ENCODE measurements at regions not wholly inside any gene's neighbourhood (a gene's known extent, or its start where the extent isn't known, plus 50 kb on each side); places are given as distances from the start of the nearest gene placed in this dataset.

GRCh38 chr4:122234686-122235085 is 82.6 kb downstream of the BLTP1 start:
- intact Hi-C loops (cut with DNase I): no loop called here
- no peaks in the 10 kb centered on the region for H3K9me3 ChIP-seq
- WGBS, 2 donors: 94% methylated on average over 3 of the region's 3 CpGs
- peaks cover 7 to 10% of the 10 kb centered on the region in 2 donors for H3K36me3 ChIP-seq
- H3K27me3 ChIP-seq: no peaks in the 10 kb centered on the region
- H3K27ac ChIP-seq: no peak overlapping the region
- H3K4me3 ChIP-seq (replicated peaks in 1 of 3): no peak overlapping the region
- H3K4me1 ChIP-seq: no peaks in the 10 kb centered on the region
- TF ChIP-seq, protein P1, sequence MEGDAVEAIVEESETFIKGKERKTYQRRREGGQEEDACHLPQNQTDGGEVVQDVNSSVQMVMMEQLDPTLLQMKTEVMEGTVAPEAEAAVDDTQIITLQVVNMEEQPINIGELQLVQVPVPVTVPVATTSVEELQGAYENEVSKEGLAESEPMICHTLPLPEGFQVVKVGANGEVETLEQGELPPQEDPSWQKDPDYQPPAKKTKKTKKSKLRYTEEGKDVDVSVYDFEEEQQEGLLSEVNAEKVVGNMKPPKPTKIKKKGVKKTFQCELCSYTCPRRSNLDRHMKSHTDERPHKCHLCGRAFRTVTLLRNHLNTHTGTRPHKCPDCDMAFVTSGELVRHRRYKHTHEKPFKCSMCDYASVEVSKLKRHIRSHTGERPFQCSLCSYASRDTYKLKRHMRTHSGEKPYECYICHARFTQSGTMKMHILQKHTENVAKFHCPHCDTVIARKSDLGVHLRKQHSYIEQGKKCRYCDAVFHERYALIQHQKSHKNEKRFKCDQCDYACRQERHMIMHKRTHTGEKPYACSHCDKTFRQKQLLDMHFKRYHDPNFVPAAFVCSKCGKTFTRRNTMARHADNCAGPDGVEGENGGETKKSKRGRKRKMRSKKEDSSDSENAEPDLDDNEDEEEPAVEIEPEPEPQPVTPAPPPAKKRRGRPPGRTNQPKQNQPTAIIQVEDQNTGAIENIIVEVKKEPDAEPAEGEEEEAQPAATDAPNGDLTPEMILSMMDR (IDR thresholded peaks at IDR 0.05): no peak
- no peak for TF ChIP-seq POLR2A (IDR thresholded peaks at IDR 0.05)
- DNase-seq: no peak

DNA sequence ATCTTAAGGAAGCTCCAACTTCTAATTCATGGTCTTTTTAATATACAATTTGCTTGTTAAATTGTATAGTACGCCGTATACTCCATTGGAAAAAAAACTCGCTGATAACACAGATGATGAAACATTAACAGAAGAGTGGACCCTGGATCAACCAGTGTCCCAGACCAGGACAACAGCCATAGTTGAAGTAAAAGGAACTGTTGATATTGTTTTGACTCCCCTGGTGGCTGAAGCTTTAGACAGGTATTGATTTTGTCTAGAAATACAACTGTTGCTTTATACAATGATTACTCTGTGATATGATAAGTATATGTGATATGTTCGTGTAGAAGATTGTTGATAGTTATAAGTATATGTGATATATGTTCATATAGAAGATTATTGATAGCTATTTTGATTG is 91.7 kb downstream of the BLTP1 start:
- Histone ChIP-seq H3K27me3 (no peaks in the 10 kb centered on the region), H3K4me3 (replicated peaks in 1 of 3) (no peak overlapping the region), H3K36me3 (peaks cover 19 to 21% of the 10 kb centered on the region in 2 donors), H3K27ac (no peak overlapping the region), H3K4me1 (no peaks in the 10 kb centered on the region), H3K9me3 (no peaks in the 10 kb centered on the region)
- TF ChIP-seq, protein P1 (IDR thresholded peaks at IDR 0.05): no peak
- no peak for TF ChIP-seq POLR2A (IDR thresholded peaks at IDR 0.05)
- intact Hi-C loops (cut with DNase I): no loop called here
- WGBS, 2 donors: 97 to 98% methylated on average over 4 of the region's 4 CpGs
- DNase-seq: no peak

DNA sequence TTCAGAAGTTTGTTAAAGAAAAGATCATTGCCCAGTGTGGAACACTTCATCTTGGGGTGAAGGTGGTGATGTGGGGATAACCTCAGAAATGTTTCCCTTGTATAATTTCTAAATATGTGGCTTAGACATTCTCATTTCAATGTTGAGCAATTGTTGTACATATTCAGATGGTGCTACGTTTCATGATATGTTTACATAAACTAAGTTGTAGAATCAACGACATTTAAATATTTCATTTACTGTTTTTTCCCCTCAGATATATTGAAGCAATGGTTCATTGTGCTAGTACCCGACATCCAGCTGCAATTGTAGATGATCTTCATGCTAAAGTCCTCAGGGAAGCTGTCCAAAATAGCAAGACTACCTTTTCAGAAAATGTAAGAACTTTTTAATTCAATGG is 92.6 kb downstream of the BLTP1 start:
- no peak overlapping the region for H3K4me3 ChIP-seq (replicated peaks in 1 of 3)
- H3K9me3 ChIP-seq: no peaks in the 10 kb centered on the region
- H3K4me1 ChIP-seq: no peaks in the 10 kb centered on the region
- H3K36me3 ChIP-seq: peaks cover 19 to 28% of the 10 kb centered on the region in 2 donors
- no peak for TF ChIP-seq POLR2A (IDR thresholded peaks at IDR 0.05)
- TF ChIP-seq, protein P1 (IDR thresholded peaks at IDR 0.05): no peak
- no peak for DNase-seq
- 93 to 96% methylated on average over 3 of the region's 3 CpGs for WGBS, 2 donors
- intact Hi-C loops (cut with DNase I): no loop called here
- H3K27me3 ChIP-seq: no peaks in the 10 kb centered on the region
- no peak overlapping the region for H3K27ac ChIP-seq

DNA sequence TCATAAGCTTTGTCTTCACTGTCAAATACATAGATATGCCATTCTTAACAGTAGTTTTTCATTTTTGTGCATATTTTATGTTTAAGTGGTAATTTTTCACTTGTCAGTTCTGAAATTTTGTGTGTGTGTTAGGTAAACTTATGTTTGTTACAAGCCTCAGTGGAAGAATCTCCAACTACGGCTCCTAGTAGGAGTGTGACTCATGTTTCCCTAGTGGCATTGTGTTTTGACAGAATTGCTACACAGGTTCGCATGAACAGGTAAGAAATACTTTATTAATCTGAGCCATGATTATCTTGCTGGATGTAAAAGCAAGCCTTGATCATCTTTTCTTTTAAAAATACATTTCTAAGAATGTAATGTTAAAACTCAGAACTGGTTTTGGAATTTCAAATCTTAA is 94.4 kb downstream of the BLTP1 start:
- Histone ChIP-seq H3K9me3 (no peaks in the 10 kb centered on the region), H3K36me3 (peaks cover 26 to 36% of the 10 kb centered on the region in 2 donors), H3K4me1 (no peaks in the 10 kb centered on the region), H3K27me3 (no peaks in the 10 kb centered on the region), H3K4me3 (replicated peaks in 1 of 3) (no peak overlapping the region), H3K27ac (no peak overlapping the region)
- intact Hi-C loops (cut with DNase I): no loop called here
- DNase-seq: no peak
- TF ChIP-seq, protein P1 (IDR thresholded peaks at IDR 0.05): no peak
- no peak for TF ChIP-seq POLR2A (IDR thresholded peaks at IDR 0.05)
- WGBS, 2 donors: 95 to 97% methylated on average over 2 of the region's 2 CpGs

DNA sequence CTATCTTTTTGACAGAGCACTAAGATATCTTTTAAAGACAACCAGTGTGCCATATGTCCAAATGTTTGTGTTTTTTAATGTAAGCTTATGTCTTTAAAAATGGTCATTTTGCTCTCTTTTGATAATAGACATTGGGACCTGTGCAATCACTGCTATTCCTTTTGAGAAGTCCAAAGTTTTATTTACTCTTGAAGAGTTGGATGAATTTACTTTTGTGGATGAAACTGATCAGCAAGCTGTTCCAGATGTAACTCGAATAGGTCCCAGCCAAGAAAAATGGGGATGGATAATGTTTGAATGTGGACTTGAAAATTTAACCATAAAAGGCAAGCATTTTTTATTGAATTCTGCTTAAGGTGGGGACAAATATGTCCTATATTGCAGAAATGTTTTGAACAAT is 97.2 kb downstream of the BLTP1 start:
- intact Hi-C loops (cut with DNase I): no loop called here
- 81 to 85% methylated on average over 1 of the region's 1 CpG for WGBS, 2 donors
- DNase-seq: no peak
- TF ChIP-seq, protein P1 (IDR thresholded peaks at IDR 0.05): no peak
- TF ChIP-seq POLR2A (IDR thresholded peaks at IDR 0.05): no peak
- no peak overlapping the region for H3K27ac ChIP-seq
- H3K4me1 ChIP-seq: no peaks in the 10 kb centered on the region
- H3K27me3 ChIP-seq: no peaks in the 10 kb centered on the region
- H3K36me3 ChIP-seq: peaks cover 37 to 53% of the 10 kb centered on the region in 2 donors
- H3K4me3 ChIP-seq (replicated peaks in 1 of 3): no peak overlapping the region
- no peaks in the 10 kb centered on the region for H3K9me3 ChIP-seq

All from thyroid gland (tissue), 4 donors.